Choroid plexus epithelial cell (primary cell): ENCODE measurements at regions not wholly inside any gene's neighbourhood (a gene's known extent, or its start where the extent isn't known, plus 50 kb on each side); places are given as distances from the start of the nearest gene placed in this dataset.
"Not testable (repeated sequence)": the region's sequence is repeated elsewhere in the genome, so short reads cannot be mapped to it uniquely, and the experiment has no call there.

Experiments
- DNase-seq: peaks from one replicate; pipeline ENCODE4 v3.0.0-alpha.2; 2010; ENCODE audit warnings: low read depth
- H3K4me3 ChIP-seq: 2 replicates; pipeline ENCODE4 v1.5.1; 2011; ENCODE audit warnings: low read depth, mild to moderate bottlenecking, control low read depth, low read length, moderate library complexity
- TF ChIP-seq, protein P1 (sequence below): conservative IDR thresholded peaks from 2 replicates; pipeline ENCODE4 v1.5.1; 2011; ENCODE audit warnings: low read depth, mild to moderate bottlenecking, control low read depth, inconsistent platforms, low read length, moderate library complexity

DNA sequence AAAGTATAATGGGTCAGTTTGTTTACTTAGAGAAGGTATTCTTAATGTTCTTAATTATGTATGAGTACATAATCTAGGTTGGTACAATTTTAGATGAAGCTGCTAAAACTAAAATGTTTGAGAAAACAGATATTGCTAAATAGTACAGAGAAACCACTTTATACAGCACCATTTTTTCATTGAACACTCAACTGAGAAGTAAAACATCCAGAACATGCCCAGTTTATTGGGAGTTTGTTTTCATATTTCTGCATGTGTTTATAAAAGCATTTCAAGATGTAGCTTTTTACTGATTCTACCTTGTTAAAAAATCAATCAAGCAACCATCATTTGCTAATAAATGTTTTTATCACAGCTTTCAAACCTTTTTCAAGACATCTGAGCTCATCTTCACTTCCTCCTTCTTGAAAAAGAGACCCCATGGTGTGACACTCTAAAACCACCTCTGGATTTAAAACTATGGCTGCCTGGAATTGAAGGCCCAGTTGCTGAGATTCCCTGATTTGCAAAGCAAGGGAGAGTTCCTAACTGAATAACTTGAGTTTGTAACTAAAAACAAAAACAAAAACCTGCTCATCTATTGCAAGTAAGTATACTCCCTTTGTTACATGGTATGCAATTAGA, 585.9 kb downstream of the ZEB2 start:
- TF ChIP-seq, protein P1, sequence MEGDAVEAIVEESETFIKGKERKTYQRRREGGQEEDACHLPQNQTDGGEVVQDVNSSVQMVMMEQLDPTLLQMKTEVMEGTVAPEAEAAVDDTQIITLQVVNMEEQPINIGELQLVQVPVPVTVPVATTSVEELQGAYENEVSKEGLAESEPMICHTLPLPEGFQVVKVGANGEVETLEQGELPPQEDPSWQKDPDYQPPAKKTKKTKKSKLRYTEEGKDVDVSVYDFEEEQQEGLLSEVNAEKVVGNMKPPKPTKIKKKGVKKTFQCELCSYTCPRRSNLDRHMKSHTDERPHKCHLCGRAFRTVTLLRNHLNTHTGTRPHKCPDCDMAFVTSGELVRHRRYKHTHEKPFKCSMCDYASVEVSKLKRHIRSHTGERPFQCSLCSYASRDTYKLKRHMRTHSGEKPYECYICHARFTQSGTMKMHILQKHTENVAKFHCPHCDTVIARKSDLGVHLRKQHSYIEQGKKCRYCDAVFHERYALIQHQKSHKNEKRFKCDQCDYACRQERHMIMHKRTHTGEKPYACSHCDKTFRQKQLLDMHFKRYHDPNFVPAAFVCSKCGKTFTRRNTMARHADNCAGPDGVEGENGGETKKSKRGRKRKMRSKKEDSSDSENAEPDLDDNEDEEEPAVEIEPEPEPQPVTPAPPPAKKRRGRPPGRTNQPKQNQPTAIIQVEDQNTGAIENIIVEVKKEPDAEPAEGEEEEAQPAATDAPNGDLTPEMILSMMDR, result no peak
- DNase-seq, result no peak
- no peak overlapping the region for H3K4me3 ChIP-seq

GRCh38 chr2:143930891-143931290, 589.0 kb downstream of the ZEB2 start:
- TF ChIP-seq, protein P1, result no peak
- DNase-seq, result no peak
- H3K4me3 ChIP-seq, result no peak overlapping the region

DNA sequence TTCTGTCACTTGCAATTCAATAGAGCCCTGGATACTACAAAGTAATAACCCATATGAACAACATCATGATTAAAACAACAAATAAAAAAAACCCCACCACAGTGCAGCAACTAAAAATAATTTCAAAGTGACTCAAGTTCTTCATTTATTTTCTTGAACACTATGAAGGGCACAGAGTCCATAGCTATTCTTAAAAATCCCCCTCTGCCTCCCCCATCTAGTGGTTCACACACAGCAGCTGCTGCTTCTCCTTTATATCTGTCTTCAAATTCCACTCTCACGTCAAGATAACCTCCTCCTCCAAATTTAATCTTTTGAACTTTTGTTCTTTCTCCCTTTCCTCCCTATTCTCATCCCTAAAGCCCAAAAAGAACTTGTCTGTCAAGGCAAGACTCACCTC, 591.3 kb downstream of the ZEB2 start:
- TF ChIP-seq, protein P1, result no peak
- no peak for DNase-seq
- no peak overlapping the region for H3K4me3 ChIP-seq

- TF ChIP-seq, protein P1, result no peak
- H3K4me3 ChIP-seq, result no peak overlapping the region
- DNase-seq, result no peak
These were observed 591.7 kb downstream of the ZEB2 start for GRCh38 chr2:143928184-143928583.

- DNase-seq, result no peak
- H3K4me3 ChIP-seq, result no peak overlapping the region
- TF ChIP-seq, protein P1, result no peak
These were observed 593.2 kb downstream of the ZEB2 start for GRCh38 chr2:143926736-143927135.

DNA sequence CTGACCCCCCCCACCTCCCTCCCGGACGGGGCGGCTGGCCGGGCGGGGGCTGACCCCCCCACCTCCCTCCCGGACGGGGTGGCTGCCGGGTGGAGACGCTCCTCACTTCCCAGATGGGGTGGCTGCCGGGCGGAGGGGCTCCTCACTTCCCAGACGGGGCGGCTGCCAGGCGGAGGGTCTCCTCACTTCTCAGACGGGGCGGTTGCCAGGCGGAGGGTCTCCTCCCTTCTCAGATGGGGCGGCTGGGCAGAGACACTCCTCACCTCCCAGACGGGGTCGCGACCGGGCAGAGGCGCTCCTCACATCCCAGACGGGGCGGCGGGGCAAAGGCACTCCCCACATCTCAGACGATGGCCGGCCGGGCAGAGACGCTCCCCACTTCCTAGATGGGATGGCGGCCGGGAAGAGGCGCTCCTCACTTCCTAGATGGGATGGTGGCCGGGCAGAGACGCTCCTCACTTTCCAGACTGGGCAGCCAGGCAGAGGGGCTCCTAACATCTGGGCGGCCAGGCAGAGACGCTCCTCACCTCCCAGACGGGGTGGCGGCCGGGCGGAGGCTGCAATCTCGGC, 597.6 kb downstream of the ZEB2 start:
- DNase-seq, H3K4me3 ChIP-seq: not testable (repeated sequence)

GRCh38 chr2:143918465-143918989, 601.4 kb downstream of the ZEB2 start:
- DNase-seq, result no peak
- H3K4me3 ChIP-seq, result no peak overlapping the region
- TF ChIP-seq, protein P1, result no peak
